Thymus (tissue), 11 donors: ENCODE measurements at regions not wholly inside any gene's neighbourhood (a gene's known extent, or its start where the extent isn't known, plus 50 kb on each side); places are given as distances from the start of the nearest gene placed in this dataset.

Experiments used
- DNase-seq, 9 donors: peaks; one replicate each; pipeline ENCODE4 v3.0.0-alpha.2; 2013; ENCODE audit warnings: low spot score in 9 of 9, low read depth in 6 of 9, missing footprints in 1 of 9
- H3K27ac ChIP-seq, 2 donors: one replicate each; pipeline ENCODE4 v1.5.1; 2013; ENCODE audit warnings: control low read depth in 1 of 2, low read depth in 1 of 2, low read length in 1 of 2, mild to moderate bottlenecking in 1 of 2, moderate library complexity in 1 of 2
- H3K27me3 ChIP-seq, 2 donors: one replicate each; pipeline ENCODE4 v1.5.1; 2013; ENCODE audit warnings: low read length in 1 of 2; ENCODE audit not compliant: control insufficient read depth in 2 of 2, insufficient read depth in 1 of 2
- H3K36me3 ChIP-seq, 2 donors: one replicate each; pipeline ENCODE4 v1.5.1; 2013; ENCODE audit warnings: low read length in 1 of 2, mild to moderate bottlenecking in 1 of 2, moderate library complexity in 1 of 2; ENCODE audit not compliant: control insufficient read depth in 2 of 2, insufficient read depth in 2 of 2
- H3K4me1 ChIP-seq, 2 donors: one replicate each; pipeline ENCODE4 v1.5.1; 2013; ENCODE audit warnings: low read length in 2 of 2; ENCODE audit not compliant: control insufficient read depth in 2 of 2, insufficient read depth in 2 of 2
- H3K4me3 ChIP-seq, 2 donors: one replicate each; pipeline ENCODE4 v1.5.1; 2013; ENCODE audit warnings: low read length in 2 of 2, control low read depth in 1 of 2, mild to moderate bottlenecking in 1 of 2
- H3K9me3 ChIP-seq, 2 donors: one replicate each; pipeline ENCODE4 v1.5.1; 2013; ENCODE audit warnings: low read length in 1 of 2, mild to moderate bottlenecking in 1 of 2; ENCODE audit not compliant: control insufficient read depth in 2 of 2, insufficient read depth in 1 of 2
- WGBS: extraction: QIAGEN DNeasy Blood & Tissue Kit; methylation state at CpG from one replicate; pipeline ENCODE4 v1.1.7; 2013; 5-methylcytosine and 5-hydroxymethylcytosine counted together
- donor health status: healthy.

GRCh38 chr2:217712431-217712830 is 290.4 kb downstream of the TNS1 start:
- no peak for DNase-seq
- H3K9me3 ChIP-seq = no peaks in the 10 kb centered on the region
- H3K27ac ChIP-seq = no peak overlapping the region
- peaks cover 5 to 29% of the 10 kb centered on the region in 2 donors for H3K4me1 ChIP-seq
- H3K36me3 ChIP-seq = no peaks in the 10 kb centered on the region
- peaks cover 0 to 16% of the 10 kb centered on the region in 2 donors for H3K27me3 ChIP-seq
- no peak overlapping the region for H3K4me3 ChIP-seq
- WGBS = 93% methylated on average over 7 of the region's 7 CpGs

GRCh38 chr2:217711188-217711587 is 291.6 kb downstream of the TNS1 start:
- no peak overlapping the region for H3K27ac ChIP-seq
- WGBS = 88% methylated on average over 4 of the region's 4 CpGs

GRCh38 chr2:217710211-217710765 is 292.5 kb downstream of the TNS1 start:
- WGBS = 89% methylated on average over 1 of the region's 1 CpG
- DNase-seq = no peak
- Histone ChIP-seq H3K4me3 (no peak overlapping the region), H3K27ac (no peak overlapping the region), H3K9me3 (no peaks in the 10 kb centered on the region), H3K36me3 (no peaks in the 10 kb centered on the region), H3K4me1 (peaks cover 5 to 29% of the 10 kb centered on the region in 2 donors), H3K27me3 (peaks cover 0 to 18% of the 10 kb centered on the region in 2 donors)

More at GRCh38 chr2:217711188-217711587, 291.6 kb downstream of the TNS1 start:
- Histone ChIP-seq H3K27me3 (peaks cover 0 to 20% of the 10 kb centered on the region in 2 donors), H3K9me3 (no peaks in the 10 kb centered on the region), H3K4me3 (no peak overlapping the region), H3K4me1 (peaks cover 5 to 29% of the 10 kb centered on the region in 2 donors), H3K36me3 (no peaks in the 10 kb centered on the region)
- no peak for DNase-seq

- 94% methylated on average over 3 of the region's 3 CpGs for WGBS
- DNase-seq = no peak
- H3K27me3 ChIP-seq = peaks cover 0 to 18% of the 10 kb centered on the region in 2 donors
- peaks cover 3 to 24% of the 10 kb centered on the region in 2 donors for H3K4me1 ChIP-seq
- H3K27ac ChIP-seq = peak overlapping the region in 1 of 2 donors; percentile 46
- no peaks in the 10 kb centered on the region for H3K9me3 ChIP-seq
- no peaks in the 10 kb centered on the region for H3K36me3 ChIP-seq
- no peak overlapping the region for H3K4me3 ChIP-seq
These were observed 293.2 kb downstream of the TNS1 start for GRCh38 chr2:217709478-217710210.

GRCh38 chr2:217707131-217707611 is 295.6 kb downstream of the TNS1 start:
- H3K27me3 ChIP-seq = peaks cover 0 to 12% of the 10 kb centered on the region in 2 donors
- H3K4me3 ChIP-seq = no peak overlapping the region
- H3K36me3 ChIP-seq = no peaks in the 10 kb centered on the region
- peaks cover 0 to 7% of the 10 kb centered on the region in 2 donors for H3K4me1 ChIP-seq
- peak overlapping the region in 1 of 2 donors; percentile 60 for H3K27ac ChIP-seq
- no peak for DNase-seq
- WGBS = 80% methylated on average over 4 of the region's 4 CpGs
- no peaks in the 10 kb centered on the region for H3K9me3 ChIP-seq

- peaks cover 0 to 6% of the 10 kb centered on the region in 2 donors for H3K4me1 ChIP-seq
- no peak overlapping the region for H3K27ac ChIP-seq
These were observed 296.3 kb downstream of the TNS1 start for GRCh38 chr2:217706513-217706912.

GRCh38 chr2:217706095-217706494 is 296.7 kb downstream of the TNS1 start:
- WGBS = 93% methylated on average over 1 of the region's 1 CpG
- Histone ChIP-seq H3K27ac (no peak overlapping the region), H3K4me3 (no peak overlapping the region), H3K4me1 (peaks cover 0 to 1% of the 10 kb centered on the region in 2 donors), H3K9me3 (no peaks in the 10 kb centered on the region), H3K36me3 (no peaks in the 10 kb centered on the region), H3K27me3 (peaks cover 0 to 7% of the 10 kb centered on the region in 2 donors)
- DNase-seq = no peak

More at GRCh38 chr2:217706513-217706912, 296.3 kb downstream of the TNS1 start:
- no peaks in the 10 kb centered on the region for H3K36me3 ChIP-seq
- H3K4me3 ChIP-seq = no peak overlapping the region
- H3K9me3 ChIP-seq = no peaks in the 10 kb centered on the region
- no peak for DNase-seq
- 93% methylated on average over 2 of the region's 2 CpGs for WGBS
- peaks cover 0 to 11% of the 10 kb centered on the region in 2 donors for H3K27me3 ChIP-seq

- Histone ChIP-seq H3K4me3 (no peak overlapping the region), H3K27ac (no peak overlapping the region), H3K4me1 (no peaks in the 10 kb centered on the region), H3K9me3 (no peaks in the 10 kb centered on the region), H3K27me3 (peaks cover 0 to 6% of the 10 kb centered on the region in 2 donors), H3K36me3 (no peaks in the 10 kb centered on the region)
- 88% methylated on average over 3 of the region's 3 CpGs for WGBS
- DNase-seq = no peak
These were observed 297.3 kb downstream of the TNS1 start for GRCh38 chr2:217705461-217705860.

- no peaks in the 10 kb centered on the region for H3K4me1 ChIP-seq
- no peaks in the 10 kb centered on the region for H3K9me3 ChIP-seq
- WGBS = 91% methylated on average over 5 of the region's 5 CpGs
- peaks cover 0 to 6% of the 10 kb centered on the region in 2 donors for H3K27me3 ChIP-seq
- no peak overlapping the region for H3K4me3 ChIP-seq
- H3K36me3 ChIP-seq = no peaks in the 10 kb centered on the region
- H3K27ac ChIP-seq = no peak overlapping the region
- DNase-seq = no peak
These were observed 298.8 kb downstream of the TNS1 start for GRCh38 chr2:217703999-217704398.
